ENCODE measurements at regions not wholly inside any gene's neighbourhood (a gene's known extent, or its start where the extent isn't known, plus 50 kb on each side); places are given as distances from the start of the nearest gene placed in this dataset.

GRCh38 chr21:36554411-36555157 lies 74.7 kb upstream of the CLDN14 start:
- no peak for DNase-seq (ENCODE audit: low read depth)

- no peak for DNase-seq (ENCODE audit: low read depth)
Observed at GRCh38 chr21:36555199-36555800, 75.4 kb upstream of the CLDN14 start.

- DNase-seq (ENCODE audit: low read depth): no peak
Observed at GRCh38 chr21:36557316-36557715, 77.4 kb upstream of the CLDN14 start.

- no peak for DNase-seq (ENCODE audit: low read depth)
Observed at GRCh38 chr21:36560933-36561575, 81.1 kb upstream of the CLDN14 start.

GRCh38 chr21:36563341-36563926 lies 83.5 kb upstream of the CLDN14 start:
- no peak for DNase-seq (ENCODE audit: low read depth)

GRCh38 chr21:36564647-36565046 lies 84.7 kb upstream of the CLDN14 start:
- DNase-seq (ENCODE audit: low read depth): no peak

GRCh38 chr21:36565540-36565939 lies 85.6 kb upstream of the CLDN14 start:
- no peak for DNase-seq (ENCODE audit: low read depth)

- no peak for DNase-seq (ENCODE audit: low read depth)
Observed at GRCh38 chr21:36566644-36567043, 86.7 kb upstream of the CLDN14 start.

GRCh38 chr21:36567216-36567885 lies 87.4 kb upstream of the CLDN14 start:
- DNase-seq (ENCODE audit: low read depth): no peak

GRCh38 chr21:36569511-36569910 lies 89.6 kb upstream of the CLDN14 start:
- no peak for DNase-seq (ENCODE audit: low read depth)

GRCh38 chr21:36571556-36571955 lies 91.6 kb upstream of the CLDN14 start:
- DNase-seq (ENCODE audit: low read depth): no peak

GRCh38 chr21:36572039-36572438 lies 92.1 kb upstream of the CLDN14 start:
- no peak for DNase-seq (ENCODE audit: low read depth)

- no peak for DNase-seq (ENCODE audit: low read depth)
Observed at GRCh38 chr21:36575306-36575705, 95.4 kb upstream of the CLDN14 start.

GRCh38 chr21:36576441-36576840 lies 96.5 kb upstream of the CLDN14 start:
- DNase-seq (ENCODE audit: low read depth): no peak

GRCh38 chr21:36579898-36580297 lies 100.0 kb upstream of the CLDN14 start:
- DNase-seq (ENCODE audit: low read depth): no peak

GRCh38 chr21:36582271-36582670 lies 102.3 kb upstream of the CLDN14 start:
- no peak for DNase-seq (ENCODE audit: low read depth)

- no peak for DNase-seq (ENCODE audit: low read depth)
Observed at GRCh38 chr21:36583591-36583990, 103.7 kb upstream of the CLDN14 start.

- no peak for DNase-seq (ENCODE audit: low read depth)
Observed at GRCh38 chr21:36584980-36585940, 105.3 kb upstream of the CLDN14 start.

GRCh38 chr21:36587388-36587787 lies 107.5 kb upstream of the CLDN14 start:
- no peak for DNase-seq (ENCODE audit: low read depth)

GRCh38 chr21:36589352-36589971 lies 109.5 kb upstream of the SIM2 start:
- no peak for DNase-seq (ENCODE audit: low read depth)
